ENCODE measurements at regions not wholly inside any gene's neighbourhood (a gene's known extent, or its start where the extent isn't known, plus 50 kb on each side); places are given as distances from the start of the nearest gene placed in this dataset.
"Not testable (repeated sequence)": the region's sequence is repeated elsewhere in the genome, so short reads cannot be mapped to it uniquely, and the experiment has no call there.

DNA sequence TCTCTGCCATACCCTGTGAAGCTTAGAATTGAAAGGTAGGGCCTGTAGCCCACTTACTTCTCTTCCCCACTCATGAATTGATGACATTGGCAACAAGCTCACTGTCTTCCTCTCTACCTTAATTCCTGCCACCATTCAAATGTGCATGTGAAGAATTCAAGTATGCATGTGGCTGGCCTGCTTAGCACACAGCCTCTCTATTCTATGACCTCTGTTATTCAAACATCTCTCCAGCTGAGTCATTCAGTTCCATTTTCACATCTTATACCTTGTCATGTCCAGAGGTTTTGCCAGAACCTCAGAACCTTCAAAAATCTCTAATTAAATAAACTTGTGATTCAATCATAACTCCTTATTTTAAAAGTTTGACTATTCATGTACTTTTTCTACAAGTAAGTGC lies 114.7 kb upstream of the MAN2A1 start:
- no peak for DNase-seq

DNA sequence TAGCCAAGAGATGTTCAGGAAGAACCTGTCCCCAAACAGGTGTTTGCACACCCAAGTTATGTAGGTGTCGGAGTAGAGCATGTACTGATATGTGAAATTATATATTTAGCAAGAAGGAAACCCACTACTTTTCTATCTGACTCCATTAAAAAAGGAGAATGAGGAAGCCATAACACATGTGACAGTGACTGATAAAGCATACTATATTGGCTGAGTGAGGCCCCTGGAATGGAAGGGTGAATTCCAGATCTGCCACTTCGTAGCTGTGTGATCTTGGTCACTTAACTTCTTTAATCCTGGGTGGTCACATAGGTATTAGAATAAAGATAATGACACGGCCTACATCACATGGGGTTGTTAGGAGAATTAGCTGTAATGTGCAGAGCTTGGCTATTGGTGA lies 116.0 kb upstream of the MAN2A1 start:
- DNase-seq: no peak

DNA sequence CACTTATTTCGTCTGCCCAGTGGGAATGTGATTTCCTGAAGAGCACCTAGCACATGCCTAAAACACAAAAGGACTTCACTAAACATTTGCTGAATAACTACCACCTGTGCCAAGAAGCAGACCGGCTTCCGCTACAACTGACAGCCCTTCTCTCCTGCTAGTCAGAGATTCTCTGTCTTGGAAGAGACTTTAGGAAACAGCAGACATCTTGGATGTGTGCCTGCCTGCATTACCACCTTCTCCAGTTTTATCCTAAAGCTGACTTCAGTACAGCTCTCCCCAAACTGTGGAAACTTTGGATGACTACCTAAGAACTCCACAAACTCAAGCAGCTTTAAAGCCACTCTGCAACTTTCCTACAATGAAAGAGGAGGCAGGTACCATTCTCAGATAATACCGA lies 116.5 kb upstream of the MAN2A1 start:
- DNase-seq: no peak

DNA sequence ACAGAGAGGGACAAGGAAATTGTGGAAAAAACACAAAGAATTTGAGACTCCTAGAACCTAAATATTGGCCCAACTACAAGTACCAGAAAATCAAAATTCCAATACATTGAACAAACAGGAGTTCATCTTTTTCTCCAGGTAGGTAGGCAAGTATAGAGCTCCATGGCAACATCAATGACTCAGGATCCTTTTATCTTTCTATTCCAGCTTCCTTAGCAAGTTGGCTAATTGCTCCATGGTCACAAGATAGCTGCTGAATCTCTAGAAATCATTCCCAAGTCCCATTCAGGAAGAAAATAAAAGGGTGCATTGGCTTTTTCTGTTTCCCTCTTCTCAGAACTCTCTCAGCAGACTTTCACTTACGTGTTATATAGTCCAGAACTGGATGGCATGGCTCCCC lies 117.9 kb upstream of the MAN2A1 start:
- no peak for DNase-seq

DNA sequence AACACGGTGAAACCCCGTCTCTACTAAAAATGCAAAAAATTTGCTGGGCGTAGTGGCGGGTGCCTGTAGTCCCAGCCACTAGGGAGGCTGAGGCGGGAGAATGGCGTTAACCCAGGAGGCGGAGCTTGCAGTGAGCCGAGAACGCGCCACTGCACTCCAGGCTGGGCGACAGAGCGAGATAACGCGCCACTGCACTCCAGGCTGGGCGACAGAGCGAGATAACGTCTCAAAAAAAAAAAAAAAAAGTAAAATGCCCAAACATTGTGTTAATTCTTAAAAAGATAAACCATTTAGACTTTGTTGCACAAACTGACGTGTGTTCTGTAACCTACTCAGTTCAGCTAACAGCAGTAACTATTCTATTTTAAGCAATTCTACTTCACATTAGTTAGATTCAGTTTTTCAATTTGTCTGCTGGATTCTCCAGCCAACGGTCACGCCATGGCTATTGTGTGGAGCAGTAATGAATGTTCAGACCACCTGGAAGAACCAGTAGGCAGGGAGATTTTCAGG lies 119.3 kb upstream of the MAN2A1 start:
- no peak for DNase-seq

DNA sequence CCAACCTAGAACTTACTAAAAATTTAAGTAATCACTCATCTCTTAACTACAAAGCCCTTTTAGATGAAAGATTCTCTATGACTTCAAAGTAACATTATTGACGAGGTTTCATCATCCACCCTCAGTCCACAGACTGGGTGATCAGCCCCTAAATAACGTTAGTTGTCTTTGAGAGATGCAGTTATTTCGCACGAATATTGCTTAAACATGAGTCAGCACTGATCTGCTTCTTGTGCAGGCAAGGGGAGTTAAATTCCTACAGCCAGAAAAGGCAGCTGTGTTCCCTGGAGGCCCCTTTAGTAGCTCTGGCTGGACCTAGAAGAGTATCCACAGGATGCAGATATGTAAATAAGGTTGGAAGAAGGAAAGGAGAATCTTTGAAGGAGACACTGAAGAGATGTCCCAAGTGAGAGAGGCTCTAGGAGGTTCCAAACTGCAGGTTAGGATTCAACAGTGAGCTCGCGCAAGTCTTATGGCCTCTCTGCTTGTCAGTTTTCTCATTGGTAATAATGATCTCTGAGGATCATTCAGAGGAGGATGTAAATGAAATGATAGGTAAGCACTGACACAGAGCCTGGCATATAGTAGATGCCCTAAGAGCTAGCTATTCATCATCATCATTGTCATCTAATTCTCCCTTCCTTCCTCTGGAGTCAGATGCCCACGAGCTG lies 122.2 kb upstream of the MAN2A1 start:
- no peak for DNase-seq

DNA sequence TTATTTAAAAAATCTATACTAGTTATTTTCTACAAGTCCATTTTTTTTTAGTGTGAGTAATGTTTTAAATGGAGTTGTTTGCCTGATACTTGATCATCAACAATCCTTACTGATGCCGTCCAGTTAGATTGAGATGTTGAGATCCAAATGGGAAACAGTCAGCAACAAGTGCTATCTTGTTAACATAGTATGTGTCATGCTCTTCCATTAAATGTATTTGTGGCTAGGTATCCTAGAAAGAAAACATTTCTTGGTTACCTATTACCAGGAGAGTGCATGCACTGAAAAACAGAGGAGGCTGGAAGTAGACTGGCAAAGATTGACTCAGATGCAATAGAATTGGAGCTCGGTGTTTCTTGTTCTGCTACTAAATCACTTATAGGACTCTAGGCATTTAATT lies 123.4 kb upstream of the MAN2A1 start:
- no peak for DNase-seq

DNA sequence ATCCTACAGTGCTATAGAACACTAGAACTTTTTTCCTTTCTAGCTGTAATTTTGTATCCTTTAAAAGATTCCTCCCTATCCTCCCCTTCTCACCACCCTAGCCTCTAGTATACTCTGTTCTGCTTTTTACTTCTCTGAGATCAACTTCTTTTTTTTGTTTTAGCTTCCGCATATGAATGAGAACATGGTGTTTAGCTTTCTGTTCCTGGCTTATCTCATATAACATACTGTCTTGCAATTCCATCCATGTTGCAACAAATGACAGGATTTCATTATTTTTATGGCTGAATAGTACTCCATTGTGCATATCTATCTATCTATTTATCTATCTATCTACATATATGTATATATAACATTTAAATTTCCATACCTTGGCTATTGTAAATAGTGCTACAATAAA lies 126.0 kb upstream of the MAN2A1 start:
- DNase-seq: no peak

DNA sequence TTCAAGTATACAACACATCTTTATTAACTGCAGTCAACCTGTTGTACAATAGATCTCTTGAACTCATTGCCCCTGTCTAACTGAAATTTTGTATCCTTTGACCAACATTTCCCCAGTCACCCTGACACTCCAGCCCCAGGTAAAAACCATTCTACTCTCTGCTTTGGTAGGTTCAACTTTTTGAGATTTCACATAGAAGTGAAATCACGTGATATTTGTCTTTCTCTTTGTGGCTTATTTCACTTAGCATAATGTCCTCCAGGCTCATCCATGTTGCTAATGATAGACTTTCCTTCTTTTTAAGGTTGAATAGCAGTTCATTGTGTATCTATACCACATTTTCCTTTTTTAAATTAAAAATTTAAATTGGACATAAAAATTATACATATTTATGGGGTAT lies 126.5 kb upstream of the MAN2A1 start:
- DNase-seq: no peak

DNA sequence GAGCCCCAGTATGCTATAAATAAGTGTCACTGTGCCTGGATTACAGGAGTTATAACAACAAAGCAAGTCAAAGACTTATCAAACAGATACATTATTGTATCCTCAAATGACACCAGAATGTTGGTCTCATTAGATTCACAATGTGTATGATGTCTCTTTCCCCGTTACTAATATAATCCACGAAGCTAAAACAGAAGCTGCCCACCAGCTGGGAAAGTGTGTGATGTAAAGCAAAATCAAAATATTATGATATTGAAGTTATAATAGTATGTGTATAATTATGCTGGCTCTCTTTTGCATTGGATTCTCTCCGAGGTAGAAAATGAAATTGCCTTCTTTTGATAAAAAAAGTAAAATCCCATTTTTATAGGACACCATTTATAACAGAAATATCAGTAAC lies 127.3 kb upstream of the MAN2A1 start:
- no peak for DNase-seq

DNA sequence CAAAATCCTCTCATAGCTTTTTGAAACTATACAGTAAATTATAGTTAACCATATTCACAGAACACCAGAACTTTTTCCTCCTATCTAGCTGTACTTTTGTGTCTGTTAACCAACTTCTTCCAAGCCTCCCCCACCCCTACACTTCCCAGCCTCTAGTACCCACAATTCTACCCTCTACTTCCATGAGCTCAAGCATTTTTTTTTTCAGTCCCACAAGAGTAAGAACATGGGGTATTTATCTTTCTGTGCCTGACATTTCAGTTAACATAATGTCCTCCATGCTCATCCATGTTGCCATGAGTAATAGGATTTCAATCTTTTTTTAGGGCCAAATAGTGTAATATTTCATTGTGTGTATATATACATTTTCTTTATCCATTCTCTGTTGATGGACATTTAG lies 128.3 kb upstream of the MAN2A1 start:
- DNase-seq: no peak

DNA sequence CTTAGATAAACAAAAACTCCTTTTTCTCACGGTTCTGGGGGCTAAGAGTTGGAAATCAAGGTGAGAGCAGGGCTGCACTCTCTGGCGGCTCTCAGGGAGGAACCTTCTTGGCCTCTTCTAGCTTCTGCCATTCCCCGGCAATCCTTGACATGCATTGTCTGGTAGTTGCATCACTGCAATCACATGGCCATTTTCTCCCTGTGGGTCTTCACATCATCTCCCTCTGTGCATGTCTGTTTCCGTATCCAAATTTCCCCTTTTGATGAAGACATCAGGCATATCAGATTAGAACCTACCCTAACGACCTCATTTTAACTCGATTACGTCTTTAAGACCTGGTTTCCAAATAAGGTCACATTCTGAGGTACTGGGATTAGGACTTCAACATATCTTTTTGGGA lies 129.2 kb upstream of the MAN2A1 start:
- no peak for DNase-seq

DNA sequence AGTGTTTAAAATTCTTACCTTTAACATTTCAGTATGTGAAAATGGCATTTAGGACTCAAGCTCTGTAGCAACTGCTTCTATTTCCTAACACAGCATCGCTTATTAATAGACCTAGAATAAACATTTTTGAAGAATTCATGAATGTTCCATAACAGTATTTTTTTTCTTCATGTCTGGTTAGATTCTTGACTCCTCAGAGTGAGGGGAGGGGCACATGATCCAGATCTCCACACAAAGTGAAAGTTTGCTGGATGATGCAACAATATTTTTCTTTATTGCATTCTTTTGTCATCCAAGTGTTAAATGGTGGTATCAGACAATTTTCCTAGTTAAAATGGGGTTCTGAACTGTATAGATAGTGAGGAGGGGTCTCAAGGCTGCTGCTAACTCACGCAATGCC lies 130.8 kb upstream of the MAN2A1 start:
- no peak for DNase-seq

DNA sequence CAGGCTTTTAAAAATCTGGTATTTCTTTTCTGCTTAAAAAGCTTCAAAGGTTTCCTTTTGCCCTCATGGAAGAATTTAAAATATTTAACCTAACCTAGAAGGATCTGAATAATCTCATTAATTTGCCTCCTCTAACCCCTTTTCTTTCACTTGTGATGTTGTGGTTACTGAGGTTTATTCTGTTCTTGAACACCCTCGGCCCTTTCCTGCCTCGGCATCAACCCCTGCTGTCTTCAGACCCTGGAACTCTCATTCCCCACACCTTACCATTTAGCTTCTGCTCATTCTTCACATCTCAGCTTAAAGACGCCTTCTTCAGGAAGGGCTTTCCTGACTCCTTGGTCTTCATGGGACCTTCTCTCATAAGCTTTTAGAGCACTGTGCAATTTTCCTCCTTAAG lies 131.4 kb upstream of the MAN2A1 start:
- DNase-seq: no peak

DNA sequence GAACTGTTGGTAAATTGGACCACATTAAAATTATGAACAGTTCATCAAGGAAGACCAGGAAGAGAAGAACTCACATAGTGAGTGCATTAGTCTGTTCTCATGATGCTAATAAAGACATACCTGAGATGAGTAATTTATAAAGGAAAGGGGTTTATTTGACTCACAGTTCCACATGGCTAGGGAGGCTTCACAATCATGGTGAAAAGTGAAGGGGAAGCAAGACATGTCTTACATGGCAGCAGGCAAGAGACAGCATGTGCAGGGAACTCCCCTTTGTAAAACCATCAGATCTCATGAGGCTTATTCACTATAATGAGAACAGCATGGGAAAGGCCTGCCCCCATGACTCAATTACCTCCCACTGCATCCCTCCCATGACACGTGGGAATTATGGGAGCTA lies 135.9 kb upstream of the MAN2A1 start:
- DNase-seq: no peak

DNA sequence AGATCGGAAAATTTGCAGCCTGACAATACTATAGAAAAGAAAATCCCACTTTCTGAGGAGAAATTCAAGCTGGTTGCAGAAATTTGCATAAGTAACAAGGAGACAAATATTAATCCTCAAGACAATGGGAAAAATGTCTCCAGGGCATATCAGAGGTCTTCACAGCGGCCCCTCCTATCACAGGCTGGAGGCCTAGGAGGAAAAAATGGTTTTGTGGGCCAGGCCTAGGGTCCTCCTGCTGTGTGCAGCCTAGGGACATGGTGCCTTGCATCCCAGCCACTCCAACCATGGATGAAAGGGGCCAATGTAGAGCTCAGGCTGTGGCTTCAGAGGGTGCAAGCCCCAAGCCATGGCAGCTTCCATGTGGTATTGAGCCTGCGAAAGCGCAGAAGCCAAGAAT lies 138.5 kb upstream of the MAN2A1 start:
- DNase-seq: not testable (repeated sequence)

DNA sequence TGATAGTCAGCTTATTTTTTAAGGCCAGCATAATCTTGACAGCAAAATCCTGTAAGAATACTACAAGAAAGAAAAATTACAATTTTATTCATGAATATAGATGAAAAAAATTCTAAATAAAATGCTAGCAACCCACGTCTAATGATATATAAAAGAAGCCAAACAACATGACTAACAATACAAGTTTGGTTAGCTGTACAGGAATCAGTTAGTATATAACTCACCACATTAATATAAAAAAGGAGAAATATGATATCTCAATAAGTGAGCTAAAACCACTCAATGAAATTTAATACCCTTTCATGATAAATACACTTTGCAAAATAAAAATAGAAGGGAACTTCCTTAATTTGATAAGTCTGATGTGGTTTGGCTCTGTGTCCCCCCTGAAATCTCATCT lies 139.7 kb upstream of the MAN2A1 start:
- DNase-seq: no peak

DNA sequence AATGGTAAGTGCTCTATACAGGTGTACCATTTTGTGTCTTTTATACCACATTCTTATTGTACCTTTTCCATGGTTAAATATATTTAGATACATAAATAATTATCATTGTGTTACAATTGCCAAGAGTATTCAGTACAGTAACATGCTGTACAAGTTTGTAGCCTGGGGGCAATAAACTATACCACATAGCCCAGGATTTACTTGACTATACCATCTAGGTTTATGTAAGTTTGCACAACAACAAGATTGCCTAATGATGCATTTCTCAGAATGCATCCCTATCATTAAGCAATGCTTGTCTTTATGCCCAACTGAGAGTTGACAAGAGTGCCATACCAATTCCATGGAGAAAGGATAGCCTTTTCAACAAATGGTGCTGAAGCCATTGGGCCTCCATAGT lies 136.7 kb upstream of the PJA2 start:
- no peak for DNase-seq

DNA sequence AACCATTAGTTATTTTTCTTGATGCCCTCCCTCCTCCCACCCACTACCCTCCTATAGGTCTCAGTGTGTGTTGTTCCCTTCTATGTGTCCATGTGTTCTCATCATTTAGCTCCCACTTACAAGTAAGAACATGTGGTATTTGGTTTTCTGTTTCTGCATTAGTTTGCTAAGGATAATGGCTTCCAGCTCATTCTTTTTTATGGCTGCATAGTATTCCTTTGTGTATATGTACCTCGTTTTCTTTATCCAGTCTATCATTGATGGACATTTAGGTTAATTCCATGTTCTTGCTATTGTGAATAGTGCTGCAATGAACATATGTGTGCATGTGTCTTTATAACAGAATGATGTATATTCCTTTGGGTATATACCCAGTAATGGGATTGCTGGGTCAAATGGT lies 135.1 kb upstream of the PJA2 start:
- DNase-seq: not testable (repeated sequence)

DNA sequence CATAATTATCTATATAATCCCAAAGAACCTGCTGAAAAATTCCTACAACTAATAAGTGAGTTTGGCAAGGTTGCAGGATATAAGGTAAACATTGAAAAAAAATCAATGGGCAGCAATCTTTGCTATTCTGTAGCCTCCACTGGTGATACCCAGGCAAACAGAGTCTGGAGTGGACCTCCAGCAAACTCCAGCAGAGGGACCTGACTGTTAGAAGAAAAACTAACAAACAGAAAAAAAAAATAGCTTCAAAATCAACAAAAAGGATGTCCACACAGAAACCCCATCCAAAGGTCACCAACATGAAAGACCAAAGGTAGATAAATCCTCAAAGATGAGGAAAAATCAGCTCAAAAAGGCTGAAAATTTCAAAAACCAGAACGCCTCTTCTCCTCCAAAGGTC lies 128.9 kb upstream of the PJA2 start:
- DNase-seq: not testable (repeated sequence)

DNA sequence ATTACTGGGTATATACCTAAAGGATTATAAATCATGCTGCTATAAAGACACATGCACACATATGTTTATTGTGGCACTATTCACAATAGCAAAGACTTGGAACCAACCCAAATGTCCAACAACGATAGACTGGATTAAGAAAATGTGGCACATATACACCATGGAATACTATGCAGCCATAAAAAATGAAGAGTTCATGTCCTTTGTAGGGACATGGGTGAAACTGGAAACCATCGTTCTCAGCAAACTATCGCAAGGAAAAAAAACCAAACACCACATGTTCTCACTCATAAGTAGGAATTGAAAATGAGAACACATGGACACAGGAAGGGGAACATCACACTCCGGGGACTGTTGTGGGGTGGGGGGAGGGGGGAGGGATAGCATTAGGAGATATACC lies 125.3 kb upstream of the PJA2 start:
- DNase-seq: not testable (repeated sequence)

DNA sequence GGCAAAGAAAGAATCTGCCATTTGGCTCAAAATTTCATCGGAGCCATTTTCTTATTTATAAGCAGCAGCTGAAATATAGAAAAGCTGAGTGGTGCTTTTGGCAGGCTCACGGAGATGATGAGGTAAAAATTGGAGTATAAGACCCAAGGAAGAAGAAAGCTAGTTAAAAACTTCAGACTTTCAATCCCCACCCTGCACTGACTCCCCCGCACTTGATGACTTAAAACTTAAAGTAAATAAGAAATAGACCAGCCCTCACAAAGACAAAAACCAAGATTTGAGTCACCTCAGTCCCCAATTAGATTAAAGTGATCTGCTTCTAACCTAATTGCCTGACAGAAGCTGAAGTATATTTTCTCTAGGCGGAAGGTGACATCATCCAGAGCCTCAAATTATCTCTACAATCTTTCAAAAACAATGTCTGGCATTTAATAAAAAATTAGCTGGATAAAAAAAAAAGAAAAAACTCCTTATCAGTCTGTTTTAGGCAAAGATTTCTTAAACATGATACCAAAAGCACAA lies 124.0 kb upstream of the PJA2 start:
- DNase-seq: no peak

DNA sequence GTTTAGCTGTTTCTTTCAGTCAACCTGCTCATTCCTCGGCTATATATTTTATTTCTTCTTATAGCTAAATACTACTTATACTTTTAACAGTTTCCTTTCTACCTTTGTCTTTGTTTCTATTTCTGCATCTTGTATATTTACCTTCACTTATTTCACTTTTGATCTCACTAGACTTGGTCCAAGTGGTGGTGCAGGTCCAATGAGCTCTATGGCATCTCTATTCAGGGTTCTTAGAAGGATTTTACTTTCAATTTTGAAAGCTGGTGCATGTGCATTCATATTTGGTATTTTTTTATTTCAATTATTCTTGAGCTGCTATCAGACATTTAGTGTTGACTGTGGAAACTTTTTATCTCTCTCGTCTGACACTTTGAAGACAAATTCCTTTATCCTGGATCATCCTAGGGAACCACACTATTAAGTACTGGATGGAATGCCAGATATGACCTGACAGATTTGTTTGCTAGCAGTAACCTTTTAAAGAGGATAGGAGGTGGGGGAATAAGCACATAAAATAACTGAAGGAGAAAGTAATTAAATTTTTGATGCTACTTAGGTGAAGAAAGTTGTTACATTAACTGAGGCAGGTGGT lies 123.1 kb upstream of the PJA2 start:
- DNase-seq: no peak

DNA sequence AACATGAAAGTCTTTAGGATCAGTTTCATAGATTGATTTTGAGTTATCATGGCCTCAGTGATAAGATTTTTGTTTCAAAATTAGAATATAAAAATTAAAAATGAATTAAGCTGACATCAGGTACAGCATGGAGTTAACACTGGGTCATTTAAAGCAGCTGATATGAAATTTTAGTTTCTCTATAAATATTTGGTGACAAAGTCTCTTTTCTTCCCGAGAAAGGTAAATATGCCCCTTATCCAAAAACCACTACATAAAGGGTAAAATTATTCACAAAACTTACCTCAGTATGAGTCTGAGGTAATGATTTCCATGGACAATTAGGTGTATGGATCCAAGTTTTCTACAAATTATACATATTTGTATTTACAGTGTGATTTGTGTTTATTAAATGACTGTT lies 121.5 kb upstream of the PJA2 start:
- no peak for DNase-seq

DNA sequence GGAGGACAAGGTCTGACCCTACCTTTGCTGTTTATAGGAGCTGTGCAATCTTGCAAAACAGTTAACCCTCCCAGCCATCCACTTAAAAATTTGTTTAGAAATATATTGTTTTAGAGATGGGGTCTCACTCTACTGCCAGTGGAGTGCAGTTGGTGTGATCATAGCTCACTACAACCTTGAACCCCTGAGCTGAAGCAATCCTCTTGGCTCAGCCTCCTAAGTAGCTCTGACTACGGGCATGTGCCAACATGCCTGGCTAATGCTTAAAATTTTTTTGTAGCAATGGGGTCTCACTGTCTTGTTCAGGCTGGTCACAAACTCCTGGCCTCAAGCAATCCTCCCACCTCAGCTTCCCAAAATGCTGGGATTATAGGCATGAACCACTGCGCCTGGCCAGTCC lies 120.2 kb upstream of the PJA2 start:
- DNase-seq: no peak
